A204.1 (cell line): ENCODE measurements at regions not wholly inside any gene's neighbourhood (a gene's known extent, or its start where the extent isn't known, plus 50 kb on each side); places are given as distances from the start of the nearest gene placed in this dataset.
A peak's percentile ranks its signal among the peaks of the same experiment; 100 is the strongest.
"Not testable (repeated sequence)": the region's sequence is repeated elsewhere in the genome, so short reads cannot be mapped to it uniquely, and the experiment has no call there.

Experiments used
- FAIRE-seq: peaks from 2 replicates; lab custom pipeline; 2012; peaks lifted over from hg19 to GRCh38; lab: Jason Lieb, UNC

DNA sequence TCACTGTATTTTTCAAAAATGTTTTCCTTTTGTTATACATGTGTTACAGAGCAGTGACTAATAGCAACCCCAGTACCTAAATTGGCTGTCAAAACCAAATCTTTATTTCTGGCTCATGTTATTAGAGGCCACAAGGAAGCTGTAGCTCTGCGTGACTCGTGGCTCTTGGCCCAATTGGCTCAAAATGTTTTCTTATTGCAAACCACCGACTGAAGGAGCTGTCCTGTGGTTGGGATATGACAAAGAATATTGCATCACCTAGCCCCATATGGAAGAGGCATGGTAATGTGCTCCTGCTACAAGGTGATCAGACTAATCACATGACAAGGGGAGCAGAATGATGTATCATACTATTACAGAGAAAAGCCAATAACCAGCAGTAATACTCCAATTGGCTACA lies 1058.5 kb downstream of the CBLN2 start:
- no peak for FAIRE-seq

DNA sequence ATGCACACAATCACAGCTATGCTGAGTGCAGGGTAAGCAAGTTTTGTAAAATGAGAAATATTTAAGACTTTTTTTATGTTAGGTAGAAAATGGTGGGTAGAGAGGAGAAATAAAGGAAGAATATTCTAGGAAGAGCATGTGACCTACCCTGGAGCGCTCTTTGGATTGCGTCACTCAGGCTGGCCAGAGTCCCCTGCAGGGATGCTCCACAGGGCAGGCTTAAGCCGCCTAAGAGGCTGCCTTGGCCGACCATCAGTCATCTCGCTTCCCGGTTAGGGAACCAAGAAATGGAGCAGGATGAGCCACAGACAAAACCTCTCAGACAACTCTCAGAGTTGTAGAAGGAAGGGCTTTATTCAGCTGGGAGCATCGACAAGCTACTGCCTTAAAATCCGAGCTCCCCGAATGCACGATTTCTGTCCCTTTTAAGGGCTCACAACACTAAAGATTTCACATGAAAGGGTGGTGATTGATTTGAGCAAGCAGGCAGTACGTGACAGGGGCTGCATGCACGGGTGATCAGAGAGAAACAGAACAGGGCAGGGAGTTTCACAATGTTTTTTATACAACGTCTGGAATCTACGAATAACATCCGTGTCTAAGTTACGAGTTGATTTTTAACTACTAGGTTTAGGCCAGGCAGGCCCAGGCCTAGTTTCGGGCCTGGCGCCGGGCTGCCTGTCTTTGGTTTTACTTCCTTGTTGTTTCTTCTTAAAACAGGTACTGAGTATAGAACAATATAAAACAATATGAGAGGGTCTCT lies 1072.0 kb downstream of the CBLN2 start:
- no peak for FAIRE-seq

DNA sequence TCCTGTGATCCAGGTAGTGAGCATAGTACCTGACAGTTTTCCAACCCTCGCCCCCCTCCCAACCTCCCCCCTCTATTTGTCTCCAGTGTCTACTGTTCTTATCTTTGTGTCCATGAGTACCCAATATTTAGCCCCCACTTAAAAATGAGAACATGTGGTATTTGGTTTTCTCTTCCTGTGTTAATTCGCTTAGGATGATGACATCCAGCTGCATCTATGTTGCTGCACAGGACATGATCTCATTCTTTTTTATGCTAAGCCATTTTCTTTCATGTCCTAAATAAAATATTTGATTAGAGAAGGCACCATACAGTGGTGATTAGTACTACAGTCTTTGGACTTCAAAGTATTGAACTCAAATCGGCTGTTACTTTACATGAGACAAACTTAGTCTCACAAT lies 1087.9 kb downstream of the CBLN2 start:
- no peak for FAIRE-seq

DNA sequence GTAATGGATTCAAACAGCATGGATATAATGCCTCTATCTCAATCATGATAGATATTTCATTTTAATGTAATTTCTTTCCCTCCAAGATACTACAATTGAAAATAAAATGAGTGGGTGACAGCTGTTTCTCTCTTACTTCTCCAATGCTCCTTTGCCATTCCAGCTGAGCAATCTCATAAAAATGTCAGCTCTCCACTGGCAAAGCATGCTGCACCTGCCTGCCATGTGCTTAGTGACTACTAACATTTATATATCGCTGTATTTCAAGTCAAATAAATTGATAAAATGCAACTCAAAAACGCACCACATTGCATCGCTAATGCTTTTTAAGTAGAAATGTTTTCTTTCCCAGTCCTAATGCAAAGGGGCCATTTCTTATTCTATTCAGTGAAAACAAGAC lies 1093.9 kb downstream of the CBLN2 start:
- FAIRE-seq: no peak

DNA sequence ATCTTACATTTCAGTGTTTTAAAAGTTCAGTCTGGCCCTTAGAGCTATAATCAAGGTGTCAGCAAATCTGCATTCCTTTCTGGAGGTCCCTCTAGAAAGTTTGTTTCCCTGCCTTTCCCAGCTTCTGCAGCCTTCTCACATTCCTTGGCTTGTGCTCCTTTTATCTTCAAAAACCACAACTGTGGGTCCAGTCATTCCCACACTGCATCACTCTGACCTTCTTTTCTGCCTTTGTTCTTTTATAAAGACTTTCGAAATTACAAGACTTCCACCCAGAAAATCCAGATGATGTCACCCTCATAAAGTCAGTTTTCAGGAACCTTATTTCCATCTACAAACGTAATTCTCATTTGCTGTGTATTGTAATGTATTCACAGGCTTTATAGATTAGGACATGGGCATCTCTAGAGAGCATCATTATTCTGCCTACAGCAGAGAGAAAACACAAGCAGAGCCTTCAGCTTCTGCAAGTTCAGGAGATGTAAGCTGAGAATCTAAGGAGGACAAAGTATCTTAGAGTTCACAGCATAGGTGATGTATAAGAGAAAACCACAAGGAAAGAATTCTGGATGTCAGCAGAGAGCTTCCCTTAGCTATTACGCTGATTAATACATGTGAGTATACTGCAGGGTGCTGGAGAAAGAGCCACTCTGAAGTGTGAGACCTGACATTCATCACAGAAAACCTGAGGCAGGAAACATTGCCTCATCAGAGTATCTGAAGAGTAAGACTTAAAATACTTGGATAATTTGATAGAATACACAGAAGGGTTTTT lies 1100.2 kb downstream of the CBLN2 start:
- FAIRE-seq: no peak

DNA sequence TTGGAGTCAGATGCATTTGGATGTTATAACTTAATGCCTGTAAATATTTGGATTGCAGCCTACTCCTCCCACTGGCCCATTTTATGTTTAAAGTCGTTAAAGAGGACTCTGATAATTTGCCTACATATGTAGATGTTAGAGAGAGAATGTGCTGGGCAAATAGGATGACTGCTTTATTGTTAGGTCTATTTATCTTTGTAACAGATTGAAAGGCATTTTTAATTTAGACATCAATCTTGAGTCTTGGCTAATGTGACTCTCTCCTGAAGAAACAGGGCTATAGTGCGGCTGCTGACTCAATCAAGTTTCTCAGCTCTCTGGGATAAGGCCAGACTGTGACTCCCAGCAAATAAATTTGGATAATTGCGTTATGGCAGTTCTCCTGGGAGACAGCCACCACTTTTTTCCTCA lies 1101.4 kb downstream of the CBLN2 start:
- no peak for FAIRE-seq

DNA sequence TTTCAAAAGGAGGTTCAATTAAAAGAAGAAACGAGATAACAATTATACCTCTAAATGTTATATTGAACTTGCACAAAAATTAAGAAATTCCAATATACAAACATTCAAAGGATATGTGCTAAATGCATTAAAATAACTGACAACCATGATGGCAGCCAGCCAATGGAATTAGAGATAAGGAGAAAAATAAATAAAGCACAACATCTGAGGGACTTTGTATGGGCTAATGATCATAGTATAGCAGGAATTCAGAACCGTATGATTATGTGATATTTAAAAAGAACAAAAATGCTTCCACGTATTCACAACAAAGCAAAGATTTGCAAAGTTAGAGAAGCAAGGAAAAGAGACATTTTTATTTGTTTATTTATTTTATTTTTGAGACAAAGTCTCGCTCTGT lies 1103.0 kb downstream of the CBLN2 start:
- FAIRE-seq: no peak

DNA sequence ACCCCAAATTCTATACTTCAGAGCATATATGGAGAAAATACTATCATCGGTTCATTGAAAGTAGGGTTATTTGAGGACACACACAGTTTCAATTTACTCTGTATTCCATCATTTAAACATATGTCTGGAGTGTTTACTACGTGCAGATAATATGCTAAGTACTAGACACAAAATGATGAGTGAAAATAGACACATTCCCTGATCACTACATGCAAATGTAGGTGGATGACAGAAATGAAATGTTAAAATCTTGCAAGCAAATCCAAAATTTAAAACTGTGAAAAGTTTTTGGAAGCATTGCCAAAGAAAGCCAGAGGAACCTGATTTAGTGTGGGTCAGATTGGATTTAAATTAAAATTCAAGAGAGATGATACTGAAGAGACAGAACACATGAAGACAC lies 1106.6 kb downstream of the CBLN2 start:
- FAIRE-seq: no peak

DNA sequence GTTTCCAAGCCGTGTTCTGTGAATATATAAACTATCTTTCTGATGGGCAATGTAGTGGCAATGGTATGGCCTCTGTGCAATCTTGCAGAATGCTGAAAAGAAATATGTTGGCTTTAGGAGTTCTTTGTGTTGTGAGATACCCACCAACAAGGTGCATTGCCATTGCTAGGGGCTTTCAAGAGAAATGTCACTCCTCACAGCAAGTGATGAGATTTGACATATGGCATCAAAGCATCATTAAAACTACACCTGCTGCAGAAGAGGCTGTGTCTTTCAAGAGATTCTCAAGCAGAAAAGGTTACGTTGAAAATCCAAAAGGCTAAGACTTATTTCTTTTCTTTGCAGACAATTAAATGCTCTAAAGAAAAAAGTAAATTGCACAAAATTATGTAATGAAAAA lies 1110.8 kb downstream of the CBLN2 start:
- FAIRE-seq: no peak

DNA sequence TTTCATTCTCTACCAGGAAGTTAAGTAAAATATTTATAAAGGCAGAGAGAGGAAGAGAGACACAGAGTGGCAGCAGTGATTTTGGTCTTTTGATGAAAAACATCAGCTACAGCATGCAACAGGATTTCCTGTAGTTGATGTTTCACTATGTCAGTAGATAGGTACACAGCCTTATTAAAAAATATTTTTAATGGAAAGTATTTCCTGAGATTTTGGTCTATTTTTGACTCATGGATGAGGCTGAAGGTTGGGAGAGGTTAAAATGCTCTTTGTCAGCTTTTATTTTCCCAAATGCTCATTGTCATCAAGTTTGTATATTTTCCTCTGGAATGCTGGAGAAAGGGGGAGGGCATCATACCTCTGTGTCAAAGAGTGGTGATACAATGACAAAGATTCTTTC lies 1112.5 kb downstream of the CBLN2 start:
- FAIRE-seq: no peak

DNA sequence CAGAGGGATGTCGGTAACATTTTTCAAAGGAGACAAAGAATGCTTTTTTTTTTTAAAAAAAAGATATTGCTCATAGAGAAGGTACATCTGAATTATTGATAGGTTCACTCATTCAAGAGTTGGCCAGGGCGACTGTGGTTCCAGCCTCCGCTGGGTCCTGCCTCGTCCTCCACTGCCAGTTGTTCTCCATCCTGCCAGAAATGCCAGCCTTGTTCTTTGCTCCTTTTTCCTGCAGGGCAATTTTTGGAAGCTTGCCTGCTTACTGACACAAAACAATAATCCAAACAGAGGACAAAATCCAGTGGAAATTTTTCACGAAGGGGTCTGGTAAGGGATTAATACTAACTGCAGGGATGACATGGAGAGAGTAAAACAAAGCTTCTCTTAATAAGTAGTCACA lies 1113.0 kb downstream of the CBLN2 start:
- FAIRE-seq: no peak

DNA sequence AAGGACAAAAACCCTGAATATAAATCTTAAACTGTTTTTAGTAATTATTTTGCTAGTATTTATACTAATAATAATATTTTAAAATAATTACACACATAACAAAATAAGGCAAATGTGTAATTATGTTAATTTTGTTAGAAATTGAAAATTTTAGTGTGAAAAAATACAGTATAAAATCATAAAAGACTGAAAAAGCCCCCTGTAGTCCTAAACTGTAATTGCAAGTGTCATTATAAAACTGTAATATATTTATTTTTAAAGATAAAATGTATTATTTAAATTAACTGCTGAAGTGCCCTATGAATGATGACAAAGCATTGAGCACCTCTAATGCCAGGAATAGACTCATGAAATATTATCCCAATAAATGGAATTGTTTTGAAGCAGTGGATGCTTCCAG lies 1117.7 kb downstream of the CBLN2 start:
- FAIRE-seq: peak; percentile 79

DNA sequence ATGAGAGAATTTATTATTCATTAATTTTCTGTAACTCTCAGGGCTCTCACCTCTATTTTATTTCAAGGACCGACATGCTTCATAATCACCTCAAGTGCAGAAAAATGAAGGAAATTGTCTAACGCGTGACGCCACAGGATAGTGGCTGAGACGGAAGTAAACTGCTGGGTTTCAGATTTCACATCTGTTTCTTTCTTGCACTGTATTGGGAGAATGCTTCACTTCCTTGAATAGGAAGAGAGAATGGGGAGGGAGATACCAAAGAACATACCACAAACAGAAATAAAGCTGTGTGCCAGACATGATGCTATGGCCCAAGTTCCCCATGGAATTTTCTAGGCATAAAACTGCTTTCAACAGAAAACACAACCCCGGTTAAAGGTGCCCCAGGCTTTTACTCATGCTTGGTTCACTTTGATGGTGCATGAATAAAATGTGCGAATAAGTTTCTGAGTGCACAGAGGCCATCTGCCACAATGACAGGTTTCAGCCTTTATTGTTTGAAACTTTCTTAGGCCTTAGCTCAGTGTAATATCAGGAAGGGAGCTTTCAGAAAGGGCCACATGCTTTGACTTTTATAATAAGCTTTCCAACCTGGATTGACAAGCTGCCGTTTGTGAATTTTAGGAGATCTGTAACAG lies 1116.4 kb downstream of the SOCS6 start:
- no peak for FAIRE-seq

DNA sequence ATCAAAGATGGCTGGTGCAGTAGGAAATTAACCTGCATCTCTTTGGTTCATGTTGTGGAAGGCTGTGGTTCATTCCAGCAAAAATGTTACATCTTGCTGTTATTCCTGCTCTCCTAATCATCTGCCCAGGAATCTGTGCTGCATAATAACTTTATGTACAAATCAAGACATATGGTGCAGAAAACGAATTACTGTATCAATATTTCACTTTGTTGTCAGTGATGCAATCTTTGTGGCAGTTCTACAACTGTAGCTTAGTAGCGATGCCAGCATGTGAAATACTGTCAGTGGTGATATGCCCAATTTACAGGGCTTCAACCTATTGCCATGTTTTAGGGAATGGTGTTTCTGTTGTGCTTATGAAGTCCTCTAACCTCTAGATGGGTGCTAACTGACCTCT lies 1114.7 kb downstream of the SOCS6 start:
- no peak for FAIRE-seq

DNA sequence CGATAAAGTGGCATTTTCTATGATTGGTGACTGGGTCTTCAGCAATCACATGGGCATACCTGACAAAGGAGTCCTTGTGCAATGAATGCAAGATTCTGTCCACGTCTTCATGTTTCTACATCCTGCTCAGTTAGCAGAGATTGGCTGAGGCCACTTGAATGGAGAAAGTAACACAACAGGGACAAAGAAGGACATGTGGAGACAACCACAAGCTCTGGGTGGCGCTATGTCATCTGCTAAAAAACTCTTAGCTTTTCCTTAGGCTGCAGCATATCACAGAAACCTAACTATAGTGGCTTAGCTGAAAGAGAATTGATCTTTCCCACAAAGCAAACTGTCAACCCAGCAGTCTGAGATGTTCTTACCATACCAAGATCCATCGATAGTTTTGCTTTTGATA lies 1109.7 kb downstream of the SOCS6 start:
- FAIRE-seq: no peak

DNA sequence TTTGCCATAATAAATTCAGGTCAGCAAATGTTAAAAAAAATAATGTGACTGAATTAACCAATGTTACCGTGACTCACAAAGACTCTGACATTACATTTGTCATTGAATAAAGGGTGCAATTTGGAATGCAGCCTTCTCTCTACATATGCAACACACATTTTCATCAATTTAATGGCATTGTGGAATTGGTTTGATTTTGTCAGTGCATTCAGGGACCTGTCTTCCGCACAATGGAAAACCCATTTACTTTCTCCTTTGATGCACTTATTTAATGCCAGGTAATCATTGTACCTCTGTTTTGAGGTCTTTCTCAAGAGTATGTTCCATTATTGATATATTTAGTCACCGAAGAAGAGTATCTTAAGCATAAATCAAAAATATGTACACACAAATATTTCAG lies 1099.3 kb downstream of the SOCS6 start:
- no peak for FAIRE-seq

DNA sequence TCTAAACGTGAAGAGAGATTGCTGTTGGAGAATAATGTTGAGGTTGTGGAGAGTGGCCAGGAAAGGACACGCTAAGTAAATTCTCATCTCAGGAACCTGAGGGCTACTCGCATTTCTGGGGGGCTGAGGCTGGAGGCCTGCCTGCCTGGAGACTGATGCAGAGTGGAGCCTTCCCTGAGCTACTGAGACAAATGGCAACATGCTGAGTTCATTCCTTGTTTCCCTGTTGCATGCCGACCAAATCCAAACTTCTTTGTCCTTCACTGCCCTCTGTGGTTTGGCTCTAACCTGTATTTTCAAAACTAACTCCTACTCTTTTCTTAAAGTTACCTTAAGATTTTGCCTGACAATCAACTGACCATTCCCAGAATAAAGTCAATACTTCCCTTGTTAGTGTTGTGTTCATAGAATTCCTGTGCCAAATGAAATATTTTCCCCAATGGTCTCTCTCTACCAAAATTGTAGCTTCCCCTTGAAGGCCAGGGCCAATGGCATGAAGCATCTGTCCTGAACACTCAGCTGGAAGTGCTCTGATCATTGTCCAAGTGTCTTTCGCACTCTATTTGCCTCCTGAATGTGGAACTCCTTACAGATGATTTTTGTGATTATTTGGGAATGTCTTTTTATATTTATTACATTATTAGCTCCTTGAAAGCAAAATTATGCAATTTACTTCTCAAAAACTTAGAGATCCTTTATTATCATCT lies 1085.6 kb downstream of the SOCS6 start:
- no peak for FAIRE-seq

DNA sequence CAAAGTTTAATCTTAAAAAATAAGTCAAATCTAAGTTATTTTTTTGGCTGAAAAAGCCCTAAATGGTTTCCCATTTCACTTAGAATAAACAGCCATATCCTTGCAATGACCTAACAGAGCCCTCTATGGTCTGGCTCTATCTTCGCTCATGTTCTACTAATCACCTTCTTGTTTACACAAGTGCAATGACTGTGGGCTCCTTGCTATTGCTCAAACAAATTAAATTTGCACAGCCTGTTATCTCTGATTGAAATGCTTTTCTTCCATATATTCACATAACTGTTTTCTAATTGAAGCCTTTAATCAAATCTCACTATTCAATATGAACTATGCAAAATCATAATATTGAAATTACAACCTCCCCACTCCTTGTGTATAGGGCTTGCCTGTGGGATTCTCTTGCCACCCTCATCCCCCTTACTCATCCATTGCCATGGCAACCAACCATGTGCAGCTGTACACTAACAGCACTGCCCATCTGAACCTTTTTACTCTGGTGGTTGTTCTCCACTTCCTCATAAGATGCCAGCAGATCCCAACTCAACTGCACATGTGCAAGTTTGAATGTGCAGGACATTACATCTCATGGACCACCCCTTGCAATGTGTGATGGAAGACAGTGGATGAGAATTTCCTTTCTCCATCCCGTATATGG lies 1083.2 kb downstream of the SOCS6 start:
- no peak for FAIRE-seq

DNA sequence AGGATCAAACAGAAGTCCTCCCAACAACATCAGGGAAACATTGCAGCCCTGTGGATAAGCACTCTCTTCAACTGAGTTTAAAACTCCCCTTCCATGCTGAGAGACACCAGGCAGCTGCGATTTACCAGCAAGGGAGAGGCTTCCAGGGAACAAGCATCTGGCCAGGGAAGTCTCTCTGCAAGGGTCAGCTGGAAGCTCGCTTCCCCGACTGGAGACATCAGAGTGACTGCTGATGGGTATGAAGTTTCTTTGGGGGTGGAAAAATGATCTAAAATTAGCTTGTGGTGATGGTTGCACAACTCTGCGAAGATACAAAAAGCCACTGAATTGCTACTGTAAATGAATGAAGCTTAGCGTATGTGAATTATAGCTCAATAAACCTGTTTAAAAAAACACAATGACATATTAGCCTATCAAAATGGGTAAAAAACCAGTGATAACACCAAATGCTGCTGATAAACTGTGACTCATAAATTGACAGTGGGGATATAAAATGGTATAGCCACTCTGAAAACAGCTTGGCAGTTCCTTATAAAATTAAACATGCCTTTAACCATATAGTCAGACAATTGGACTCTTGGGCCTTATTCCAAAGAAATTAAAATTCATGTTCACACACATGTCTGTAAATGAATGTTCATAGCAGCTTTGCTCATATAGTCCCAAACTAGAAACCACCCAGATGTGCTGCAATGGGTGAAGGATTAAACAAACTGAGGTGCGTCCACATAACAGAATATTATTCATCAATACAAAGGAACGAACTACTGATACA lies 1082.0 kb downstream of the SOCS6 start:
- no peak for FAIRE-seq

DNA sequence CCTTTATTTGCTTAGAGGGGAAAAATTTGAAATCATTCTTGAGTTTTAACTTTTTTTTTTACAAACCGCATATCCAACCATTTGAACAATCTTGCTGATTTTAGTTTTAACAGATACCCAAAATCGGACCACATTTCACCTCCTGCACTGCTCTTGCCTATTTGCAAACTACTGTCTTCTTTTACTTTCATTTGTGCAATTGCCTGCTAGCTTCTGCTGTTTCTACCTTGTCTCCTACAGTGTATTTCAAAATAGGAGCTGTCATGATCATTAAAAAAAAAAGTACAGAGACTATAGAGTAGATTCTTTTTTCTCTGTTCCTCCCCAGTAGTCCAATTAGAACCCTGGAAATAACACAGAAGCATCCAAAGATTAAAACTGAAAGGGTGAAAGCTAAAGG lies 1081.2 kb downstream of the SOCS6 start:
- no peak for FAIRE-seq

DNA sequence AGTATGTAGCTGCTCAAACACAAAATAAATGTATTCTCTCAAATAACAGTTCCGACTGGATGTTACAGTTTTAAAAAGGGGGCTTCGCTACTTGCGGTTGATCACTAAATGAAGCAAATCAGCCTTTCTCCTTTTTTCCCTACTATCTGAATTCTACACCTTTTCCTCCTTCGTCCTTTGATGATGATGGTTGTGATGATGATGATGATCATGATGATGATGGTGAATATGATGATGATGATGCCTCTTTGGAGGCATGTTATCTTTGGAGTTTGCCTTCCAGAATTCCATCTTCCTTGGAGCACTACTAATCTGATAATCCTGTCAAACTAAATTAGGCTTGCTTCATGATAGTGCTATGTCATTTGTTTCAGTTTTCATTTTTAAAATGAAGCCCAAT lies 1073.3 kb downstream of the SOCS6 start:
- FAIRE-seq: no peak

DNA sequence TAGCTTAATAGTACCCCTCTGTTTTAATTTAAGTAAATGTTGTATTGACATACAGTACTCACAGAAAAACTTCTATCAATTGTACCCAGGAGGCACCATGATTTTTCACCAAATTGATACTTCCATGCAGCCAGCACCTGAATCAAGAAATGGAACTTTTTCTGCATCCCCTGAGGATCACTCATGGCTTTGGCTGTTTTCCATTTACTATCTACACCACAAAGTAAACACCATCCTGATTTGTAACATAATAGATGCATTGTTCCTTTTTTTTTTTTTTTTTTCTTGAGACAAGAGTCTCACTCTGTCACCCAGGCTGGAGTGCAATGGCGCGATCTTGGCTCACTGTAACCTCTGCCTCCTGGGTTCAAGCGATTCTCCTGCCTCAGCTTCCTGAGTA lies 1066.8 kb downstream of the SOCS6 start:
- not testable (repeated sequence) for FAIRE-seq
